Duodenal mucosa (tissue), 2 donors: ENCODE measurements at regions not wholly inside any gene's neighbourhood (a gene's known extent, or its start where the extent isn't known, plus 50 kb on each side); places are given as distances from the start of the nearest gene placed in this dataset.

Source experiments
- H3K27ac ChIP-seq: one replicate; pipeline ENCODE4 v1.7.0; 2013; ENCODE audit warnings: low read depth, low read length
- H3K27me3 ChIP-seq, 2 donors: one replicate each; pipeline ENCODE4 v1.7.0; 2013; ENCODE audit warnings: low read length in 2 of 2, control low read depth in 1 of 2; ENCODE audit not compliant: insufficient read depth in 2 of 2, control insufficient read depth in 1 of 2
- H3K36me3 ChIP-seq, 2 donors: one replicate each; pipeline ENCODE4 v1.7.0; 2013; ENCODE audit warnings: low read length in 2 of 2, control low read depth in 1 of 2; ENCODE audit not compliant: insufficient read depth in 2 of 2, control insufficient read depth in 1 of 2
- H3K4me1 ChIP-seq, 2 donors: one replicate each; pipeline ENCODE4 v1.7.0; 2013; ENCODE audit warnings: low read length in 2 of 2, control low read depth in 1 of 2; ENCODE audit not compliant: insufficient read depth in 2 of 2, control insufficient read depth in 1 of 2
- H3K4me3 ChIP-seq, 2 donors: one replicate each; pipeline ENCODE4 v1.7.0; 2013; ENCODE audit warnings: low read length in 2 of 2, low read depth in 1 of 2
- H3K9ac ChIP-seq, 2 donors: one replicate each; pipeline ENCODE4 v1.7.0; 2013; ENCODE audit warnings: low read length in 2 of 2, low read depth in 1 of 2
- H3K9me3 ChIP-seq, 2 donors: one replicate each; pipeline ENCODE4 v1.7.0; 2013; ENCODE audit warnings: low read length in 2 of 2, control low read depth in 1 of 2; ENCODE audit not compliant: control insufficient read depth in 1 of 2

GRCh38 chr1:178020968-178021640 lies 51.2 kb upstream of the SEC16B start:
- Histone ChIP-seq H3K27ac (no peak overlapping the region), H3K36me3 (peaks cover 27 to 51% of the 10 kb centered on the region in 2 donors), H3K9me3 (peaks cover 0 to 7% of the 10 kb centered on the region in 2 donors), H3K27me3 (no peaks in the 10 kb centered on the region), H3K4me3 (no peak overlapping the region), H3K4me1 (peaks cover 25 to 32% of the 10 kb centered on the region in 2 donors), H3K9ac (no peak overlapping the region)

DNA sequence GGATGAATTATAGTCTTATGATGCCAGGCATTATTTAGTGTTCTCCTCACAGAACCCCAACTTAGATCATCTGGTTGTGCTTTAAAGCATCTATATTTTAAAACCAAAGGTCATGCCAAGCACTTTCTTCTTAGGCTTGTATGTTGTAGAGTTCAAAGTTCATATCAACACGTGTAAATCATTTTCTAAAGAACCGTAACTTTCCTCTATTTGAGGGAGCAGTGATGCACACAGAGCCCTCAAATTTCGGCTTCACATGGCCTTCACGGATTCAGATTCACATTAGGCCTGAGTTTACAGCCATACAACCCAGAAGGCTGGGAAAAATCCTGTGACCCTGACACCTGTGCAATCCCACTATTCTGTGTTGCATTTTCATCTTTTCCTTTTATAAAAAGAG lies 52.1 kb upstream of the SEC16B start:
- H3K9ac ChIP-seq: no peak overlapping the region
- H3K27ac ChIP-seq: no peak overlapping the region
- H3K4me1 ChIP-seq: peaks cover 25 to 32% of the 10 kb centered on the region in 2 donors
- no peak overlapping the region for H3K4me3 ChIP-seq
- H3K27me3 ChIP-seq: no peaks in the 10 kb centered on the region
- peaks cover 28 to 45% of the 10 kb centered on the region in 2 donors for H3K36me3 ChIP-seq
- H3K9me3 ChIP-seq: peaks cover 0 to 7% of the 10 kb centered on the region in 2 donors

- Histone ChIP-seq H3K36me3 (peaks cover 24 to 34% of the 10 kb centered on the region in 2 donors), H3K9ac (no peak overlapping the region), H3K27ac (no peak overlapping the region), H3K4me1 (peaks cover 25 to 32% of the 10 kb centered on the region in 2 donors), H3K4me3 (no peak overlapping the region), H3K9me3 (no peaks in the 10 kb centered on the region), H3K27me3 (no peaks in the 10 kb centered on the region)
Observed at GRCh38 chr1:178023181-178023618, 53.3 kb upstream of the SEC16B start.

GRCh38 chr1:178024504-178024903 lies 54.6 kb upstream of the SEC16B start:
- Histone ChIP-seq H3K36me3 (peaks cover 21 to 24% of the 10 kb centered on the region in 2 donors), H3K9me3 (no peaks in the 10 kb centered on the region)

DNA sequence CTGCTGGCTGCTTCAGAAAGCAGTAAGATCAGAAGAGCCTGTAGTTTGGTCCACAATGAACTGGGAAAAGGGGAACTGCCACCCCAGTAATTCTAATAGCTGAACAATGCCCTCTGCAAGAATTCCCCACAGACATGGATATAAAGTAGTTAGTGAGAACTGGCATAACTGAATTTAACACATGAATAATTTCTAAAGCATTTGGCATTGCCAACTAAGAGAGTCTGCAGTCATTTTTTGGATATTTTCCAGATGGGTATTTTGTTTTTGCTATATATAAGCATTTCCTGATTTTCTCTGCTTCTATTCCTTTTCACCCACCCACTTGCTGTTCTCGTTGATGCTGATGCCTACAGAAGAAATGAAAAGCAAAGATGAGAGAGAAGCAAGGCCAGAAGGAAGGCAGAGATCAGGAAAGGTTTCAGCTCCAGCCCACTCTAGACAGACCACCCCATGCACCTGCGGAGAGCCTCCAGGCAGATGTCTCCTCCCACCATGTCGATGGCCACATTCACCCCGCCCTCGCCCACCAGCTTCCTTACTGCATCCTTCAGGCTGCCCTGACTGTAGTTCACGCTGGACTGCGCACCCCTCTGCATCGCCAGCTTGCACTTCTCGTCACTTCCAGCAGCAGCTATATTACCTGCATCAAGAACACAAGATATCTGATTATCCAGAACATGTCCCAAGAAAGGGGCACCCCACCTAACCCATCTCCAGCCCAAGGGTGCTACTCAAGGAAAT lies 55.9 kb upstream of the SEC16B start:
- H3K9me3 ChIP-seq: no peaks in the 10 kb centered on the region
- peaks cover 11 to 21% of the 10 kb centered on the region in 2 donors for H3K36me3 ChIP-seq
- H3K4me1 ChIP-seq: peaks cover 19 to 22% of the 10 kb centered on the region in 2 donors
- H3K27me3 ChIP-seq: no peaks in the 10 kb centered on the region
- H3K4me3 ChIP-seq: no peak overlapping the region
- H3K9ac ChIP-seq: no peak overlapping the region
- no peak overlapping the region for H3K27ac ChIP-seq

More at GRCh38 chr1:178024504-178024903, 54.6 kb upstream of the SEC16B start:
- Histone ChIP-seq H3K4me3 (no peak overlapping the region), H3K27ac (no peak overlapping the region), H3K4me1 (peaks cover 25 to 31% of the 10 kb centered on the region in 2 donors), H3K9ac (no peak overlapping the region), H3K27me3 (no peaks in the 10 kb centered on the region)

DNA sequence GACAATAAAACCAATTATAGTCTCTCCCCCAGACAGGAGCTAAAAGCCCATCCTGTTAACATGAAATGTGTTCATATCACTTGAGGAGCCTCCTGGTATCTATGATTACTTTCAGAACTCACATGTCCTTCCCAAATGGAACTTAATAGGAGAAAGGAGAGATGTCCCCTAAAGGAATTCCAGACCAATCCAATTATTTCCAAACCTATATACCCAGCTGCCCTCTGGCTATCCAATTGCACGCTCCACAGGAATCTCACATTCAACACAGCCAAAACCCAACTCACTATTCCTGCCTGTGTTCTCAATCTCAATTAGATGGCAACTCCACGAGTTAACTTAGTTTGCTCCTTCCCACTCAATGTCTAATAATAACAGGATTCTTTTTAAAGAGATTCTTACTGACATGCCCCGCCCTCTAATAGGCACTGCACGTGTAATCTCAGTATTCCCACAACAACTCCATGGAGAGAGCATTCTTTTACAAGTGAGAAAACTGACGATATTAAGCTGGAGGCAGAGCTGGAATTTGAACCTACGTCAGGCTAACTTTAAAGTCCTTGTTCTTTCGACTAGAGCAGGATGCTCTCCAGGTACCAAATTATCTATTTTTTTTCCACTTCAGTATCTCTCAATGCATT lies 59.1 kb upstream of the SEC16B start:
- Histone ChIP-seq H3K4me3 (no peak overlapping the region), H3K36me3 (peaks cover 11 to 19% of the 10 kb centered on the region in 2 donors), H3K9me3 (no peaks in the 10 kb centered on the region), H3K27ac (no peak overlapping the region), H3K27me3 (no peaks in the 10 kb centered on the region), H3K9ac (no peak overlapping the region), H3K4me1 (peaks cover 0 to 11% of the 10 kb centered on the region in 2 donors)

DNA sequence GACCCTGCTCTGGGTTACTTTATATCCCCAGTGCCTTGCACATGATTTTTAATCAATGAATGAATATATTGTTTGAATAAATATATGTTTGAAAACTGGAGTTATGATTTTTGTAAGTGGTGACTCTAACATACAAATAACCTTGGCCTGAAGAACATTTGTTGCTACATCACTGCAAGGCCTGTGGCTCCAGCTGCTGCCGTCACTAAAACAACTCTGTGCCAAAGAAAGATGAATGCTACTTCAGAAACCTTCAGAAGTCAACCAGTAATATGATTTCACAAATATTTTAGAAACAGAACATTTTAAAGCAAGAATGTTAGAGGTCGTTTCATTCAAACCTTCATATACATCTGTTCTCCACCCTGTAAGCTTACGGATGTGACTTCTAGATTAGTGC lies 60.6 kb upstream of the SEC16B start:
- H3K4me3 ChIP-seq: no peak overlapping the region
- no peaks in the 10 kb centered on the region for H3K27me3 ChIP-seq
- peaks cover 0 to 19% of the 10 kb centered on the region in 2 donors for H3K4me1 ChIP-seq
- H3K27ac ChIP-seq: no peak overlapping the region
- H3K36me3 ChIP-seq: peaks cover 6 to 19% of the 10 kb centered on the region in 2 donors
- no peaks in the 10 kb centered on the region for H3K9me3 ChIP-seq
- H3K9ac ChIP-seq: no peak overlapping the region

- Histone ChIP-seq H3K36me3 (peaks cover 0 to 8% of the 10 kb centered on the region in 2 donors), H3K27me3 (no peaks in the 10 kb centered on the region), H3K9ac (no peak overlapping the region), H3K4me1 (peaks cover 4 to 19% of the 10 kb centered on the region in 2 donors), H3K9me3 (no peaks in the 10 kb centered on the region), H3K27ac (no peak overlapping the region), H3K4me3 (no peak overlapping the region)
Observed at GRCh38 chr1:178031856-178032320, 62.0 kb upstream of the RASAL2 start.

GRCh38 chr1:178033019-178033418 lies 60.9 kb upstream of the RASAL2 start:
- Histone ChIP-seq H3K9ac (no peak overlapping the region), H3K9me3 (no peaks in the 10 kb centered on the region), H3K4me1 (peaks cover 8 to 19% of the 10 kb centered on the region in 2 donors), H3K4me3 (no peak overlapping the region), H3K27ac (no peak overlapping the region), H3K36me3 (peaks cover 0 to 5% of the 10 kb centered on the region in 2 donors), H3K27me3 (no peaks in the 10 kb centered on the region)

- Histone ChIP-seq H3K4me1 (peaks cover 15 to 27% of the 10 kb centered on the region in 2 donors), H3K4me3 (no peak overlapping the region), H3K9ac (no peak overlapping the region), H3K9me3 (no peaks in the 10 kb centered on the region), H3K36me3 (peaks cover 0 to 3% of the 10 kb centered on the region in 2 donors), H3K27me3 (no peaks in the 10 kb centered on the region), H3K27ac (no peak overlapping the region)
Observed at GRCh38 chr1:178034676-178035075, 59.2 kb upstream of the RASAL2 start.
